ENCODE measurements at regions not wholly inside any gene's neighbourhood (a gene's known extent, or its start where the extent isn't known, plus 50 kb on each side); places are given as distances from the start of the nearest gene placed in this dataset.

DNA sequence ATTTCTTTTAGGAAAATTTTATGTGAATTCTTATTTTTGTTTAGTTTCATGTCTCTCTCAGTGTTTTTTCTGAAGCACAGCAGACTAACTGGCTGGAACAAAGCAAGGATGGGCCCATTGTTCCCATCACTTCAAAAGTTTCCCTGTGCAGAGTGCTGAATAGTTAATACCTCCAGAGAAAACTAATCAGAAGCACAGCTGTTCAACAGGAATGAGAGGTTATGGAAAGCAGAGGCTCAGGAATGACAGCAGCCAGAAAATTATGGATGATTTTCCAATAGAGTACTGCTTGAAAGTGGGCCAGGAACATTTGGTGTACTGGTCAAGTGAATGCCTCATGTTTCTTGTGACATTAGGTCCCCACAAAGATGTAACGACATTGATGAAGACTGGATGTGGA, 173.0 kb upstream of the TARS1 start:
- no peak overlapping the region for H3K27ac ChIP-seq
- TF ChIP-seq CTCF (conservative IDR thresholded peaks at IDR 0.05): no peak

GRCh38 chr5:33268374-33268773, 172.4 kb upstream of the TARS1 start:
- H3K27ac ChIP-seq: no peak overlapping the region
- no peak for TF ChIP-seq CTCF (conservative IDR thresholded peaks at IDR 0.05)

GRCh38 chr5:33270671-33271070, 170.1 kb upstream of the TARS1 start:
- no peak for TF ChIP-seq CTCF (conservative IDR thresholded peaks at IDR 0.05)
- H3K27ac ChIP-seq: no peak overlapping the region

DNA sequence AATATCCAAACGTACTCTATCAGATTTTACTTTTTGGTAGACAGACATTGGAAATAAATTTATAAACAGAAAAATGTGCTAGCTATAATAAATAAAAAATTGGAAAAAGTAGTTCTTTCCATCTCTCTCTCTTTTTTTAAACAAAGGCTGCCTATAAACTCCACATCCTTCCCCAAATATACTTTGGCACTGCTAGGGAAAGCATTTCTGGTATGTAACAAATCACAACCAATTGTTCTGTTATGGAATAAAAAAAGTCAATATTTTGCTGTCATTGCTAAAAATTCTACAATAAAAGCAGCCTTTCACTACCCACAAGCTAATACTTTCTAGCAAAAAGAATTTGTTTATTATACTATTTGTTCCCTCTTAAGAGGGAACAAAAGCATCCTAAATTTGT, 169.2 kb upstream of the TARS1 start:
- no peak overlapping the region for H3K27ac ChIP-seq

GRCh38 chr5:33272288-33272687, 168.5 kb upstream of the TARS1 start:
- no peak for TF ChIP-seq CTCF (conservative IDR thresholded peaks at IDR 0.05)

More for the DNA sequence above, 169.2 kb upstream of the TARS1 start:
- TF ChIP-seq CTCF (conservative IDR thresholded peaks at IDR 0.05): no peak

GRCh38 chr5:33273985-33274384, 166.8 kb upstream of the TARS1 start:
- TF ChIP-seq CTCF (conservative IDR thresholded peaks at IDR 0.05): no peak

More at GRCh38 chr5:33272288-33272687, 168.5 kb upstream of the TARS1 start:
- H3K27ac ChIP-seq: no peak overlapping the region

DNA sequence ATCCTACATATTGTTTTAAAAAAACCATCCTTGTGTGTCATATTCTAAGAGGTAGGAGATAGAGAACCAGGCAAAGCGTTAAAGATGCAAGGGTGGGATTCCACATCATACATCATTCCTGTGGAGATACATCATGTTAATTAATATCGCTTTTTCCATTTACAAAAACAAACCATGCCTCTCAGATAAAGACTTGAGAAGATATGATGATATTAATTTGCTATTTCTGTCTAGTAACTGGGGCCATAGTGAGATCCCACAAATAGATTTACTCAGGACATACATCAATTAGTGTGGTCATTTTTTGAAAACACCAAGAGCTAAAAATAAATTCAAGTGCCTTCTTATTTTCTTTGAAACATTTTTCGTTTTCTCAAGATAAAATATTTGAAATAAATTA, 165.4 kb upstream of the TARS1 start:
- no peak overlapping the region for H3K27ac ChIP-seq
- TF ChIP-seq CTCF (conservative IDR thresholded peaks at IDR 0.05): no peak

More at GRCh38 chr5:33273985-33274384, 166.8 kb upstream of the TARS1 start:
- H3K27ac ChIP-seq: no peak overlapping the region

All from VCaP (cell line).